Ovary (tissue), 7 donors: ENCODE measurements at regions not wholly inside any gene's neighbourhood (a gene's known extent, or its start where the extent isn't known, plus 50 kb on each side); places are given as distances from the start of the nearest gene placed in this dataset.

ENCODE experiments used
- DNase-seq, 5 donors: peaks; one replicate each; pipeline ENCODE4 v3.0.0-alpha.2; 2019 to 2020
- H3K27ac ChIP-seq, 2 donors: fragments of 200-600 bp; one replicate each; pipeline versions ENCODE4 v1.5.1 to v1.8.0; 2019 to 2022
- H3K27me3 ChIP-seq: fragments of 200-600 bp; one replicate; pipeline ENCODE4 v1.8.0; 2022
- H3K36me3 ChIP-seq: fragments of 200-600 bp; sonication (generic); one replicate; pipeline ENCODE4 v1.5.1; 2019
- H3K4me1 ChIP-seq: one replicate; pipeline ENCODE4 v1.8.1; 2013; ENCODE audit warnings: mild to moderate bottlenecking, moderate library complexity; ENCODE audit not compliant: insufficient read depth
- H3K4me3 ChIP-seq: fragments of 200-600 bp; sonication (generic); one replicate; pipeline ENCODE4 v1.5.1; 2017
- H3K9me3 ChIP-seq, 2 donors: fragments of 200-600 bp in 1 of 2; sonication (generic) in 1 of 2; one replicate each; pipeline versions ENCODE4 v1.5.1 to v1.8.1; 2013 to 2019; ENCODE audit warnings: mild to moderate bottlenecking in 1 of 2, moderate library complexity in 1 of 2
- CTCF ChIP-seq, 3 donors: fragments of 450-650 bp in 2 of 3; fragments of 200-600 bp in 1 of 3; IDR thresholded peaks; one replicate each; pipeline versions ENCODE4 v1.5.1 to v1.8.0; 2016 to 2022; ENCODE audit warnings: antibody characterized with exemption in 3 of 3, mild to moderate bottlenecking in 1 of 3
- EP300 ChIP-seq: sonication (generic); formaldehyde crosslinking; IDR thresholded peaks from one replicate; pipeline ENCODE4 v1.6.1; 2017; ENCODE audit warnings: antibody characterized with exemption
- POLR2A ChIP-seq: fragments of 450-650 bp; IDR thresholded peaks from one replicate; pipeline ENCODE4 v1.6.1; 2017; ENCODE audit warnings: antibody characterized with exemption, mild to moderate bottlenecking, moderate library complexity
- WGBS, 3 donors: extraction: QIAGEN DNeasy Blood & Tissue Kit in 1 of 3; methylation state at CpG; one replicate each; pipeline versions ENCODE4 v1.1.5 to v1.1.7; 2013 to 2017; 5-methylcytosine and 5-hydroxymethylcytosine counted together
- intact Hi-C, 4 donors: fragments of 100-400 bp; cut with DNase I; formaldehyde crosslinking; loops; one replicate each; pipeline versions ENCODE4 v1.11.0 to v1.15.1; 2022 to 2023
- donor health status: DM: no; HTN: no; CAD: no; lungs with moderate emphysema.
- donor health status: DM: no; HTN: no; CAD: no.
- donor health status: Bipolar disorder and iron deficiency.
- donor health status: DM: no; HTN: no; CAD: no.
- donor health status: DM: yes; HTN: yes; CAD: no.

- Histone ChIP-seq H3K4me1 (no peaks in the 10 kb centered on the region), H3K9me3 (no peaks in the 10 kb centered on the region), H3K4me3 (no peak overlapping the region), H3K36me3 (no peaks in the 10 kb centered on the region), H3K27me3 (no peaks in the 10 kb centered on the region), H3K27ac (no peak overlapping the region)
- WGBS, 3 donors: 58 to 74% (median 60%) methylated on average over 4 of the region's 4 CpGs
- no peak for DNase-seq
- TF ChIP-seq POLR2A: no peak
- no peak for TF ChIP-seq EP300
- TF ChIP-seq CTCF (IDR thresholded peaks at IDR 0.05): no peak
- intact Hi-C loops: no loop called here
Observed at GRCh38 chr9:87189006-87189405, 241.7 kb upstream of the GAS1 start.

GRCh38 chr9:87193151-87193550 is 245.8 kb upstream of the GAS1 start:
- H3K9me3 ChIP-seq: no peaks in the 10 kb centered on the region
- intact Hi-C loops: no loop called here
- 90 to 98% (median 97%) methylated on average over 1 of the region's 1 CpG for WGBS, 3 donors
- no peak overlapping the region for H3K4me3 ChIP-seq
- H3K4me1 ChIP-seq: no peaks in the 10 kb centered on the region
- H3K27me3 ChIP-seq: no peaks in the 10 kb centered on the region
- no peak for DNase-seq
- no peak overlapping the region for H3K27ac ChIP-seq
- no peak for TF ChIP-seq EP300
- no peak for TF ChIP-seq POLR2A
- TF ChIP-seq CTCF (IDR thresholded peaks at IDR 0.05): no peak
- no peaks in the 10 kb centered on the region for H3K36me3 ChIP-seq

GRCh38 chr9:87193925-87194868 is 246.9 kb upstream of the GAS1 start:
- no peak overlapping the region for H3K4me3 ChIP-seq
- H3K36me3 ChIP-seq: no peaks in the 10 kb centered on the region
- no peak overlapping the region for H3K27ac ChIP-seq
- TF ChIP-seq POLR2A (no peak), EP300 (no peak), CTCF (IDR thresholded peaks at IDR 0.05) (no peak)
- intact Hi-C loops: no loop called here
- no peaks in the 10 kb centered on the region for H3K9me3 ChIP-seq
- DNase-seq: no peak
- H3K27me3 ChIP-seq: no peaks in the 10 kb centered on the region
- no peaks in the 10 kb centered on the region for H3K4me1 ChIP-seq
- WGBS, 3 donors: 11 to 21% (median 14%) methylated on average over 9 of the region's 9 CpGs

GRCh38 chr9:87195306-87195705 is 248.0 kb upstream of the GAS1 start:
- no peak overlapping the region for H3K4me3 ChIP-seq
- no peaks in the 10 kb centered on the region for H3K27me3 ChIP-seq
- no peaks in the 10 kb centered on the region for H3K9me3 ChIP-seq
- H3K36me3 ChIP-seq: no peaks in the 10 kb centered on the region
- no peaks in the 10 kb centered on the region for H3K4me1 ChIP-seq
- TF ChIP-seq EP300 (no peak), POLR2A (no peak), CTCF (IDR thresholded peaks at IDR 0.05) (no peak)
- intact Hi-C loops: no loop called here
- no peak for DNase-seq
- no peak overlapping the region for H3K27ac ChIP-seq
